ENCODE measurements at regions not wholly inside any gene's neighbourhood (a gene's known extent, or its start where the extent isn't known, plus 50 kb on each side); places are given as distances from the start of the nearest gene placed in this dataset.

DNA sequence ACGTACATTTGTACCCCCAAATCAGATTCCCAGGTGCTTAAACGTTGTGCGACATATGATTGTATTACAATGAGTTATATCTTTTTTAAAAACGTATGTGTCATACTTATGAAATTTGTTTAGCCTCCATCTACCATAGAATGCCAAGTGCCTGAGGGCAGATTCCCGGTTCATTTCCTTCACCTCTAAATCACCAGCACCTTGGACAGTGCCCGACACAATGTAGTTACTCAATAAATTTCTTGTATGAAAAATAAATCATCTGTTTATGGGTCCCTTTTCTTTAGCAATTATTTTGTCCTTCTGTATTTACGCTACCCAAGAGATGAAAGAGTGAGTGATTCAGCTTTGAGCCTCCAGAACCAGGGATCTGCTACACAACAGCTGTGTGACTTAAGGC lies 157.4 kb downstream of the TBX5 start:
- TF ChIP-seq, protein P1, sequence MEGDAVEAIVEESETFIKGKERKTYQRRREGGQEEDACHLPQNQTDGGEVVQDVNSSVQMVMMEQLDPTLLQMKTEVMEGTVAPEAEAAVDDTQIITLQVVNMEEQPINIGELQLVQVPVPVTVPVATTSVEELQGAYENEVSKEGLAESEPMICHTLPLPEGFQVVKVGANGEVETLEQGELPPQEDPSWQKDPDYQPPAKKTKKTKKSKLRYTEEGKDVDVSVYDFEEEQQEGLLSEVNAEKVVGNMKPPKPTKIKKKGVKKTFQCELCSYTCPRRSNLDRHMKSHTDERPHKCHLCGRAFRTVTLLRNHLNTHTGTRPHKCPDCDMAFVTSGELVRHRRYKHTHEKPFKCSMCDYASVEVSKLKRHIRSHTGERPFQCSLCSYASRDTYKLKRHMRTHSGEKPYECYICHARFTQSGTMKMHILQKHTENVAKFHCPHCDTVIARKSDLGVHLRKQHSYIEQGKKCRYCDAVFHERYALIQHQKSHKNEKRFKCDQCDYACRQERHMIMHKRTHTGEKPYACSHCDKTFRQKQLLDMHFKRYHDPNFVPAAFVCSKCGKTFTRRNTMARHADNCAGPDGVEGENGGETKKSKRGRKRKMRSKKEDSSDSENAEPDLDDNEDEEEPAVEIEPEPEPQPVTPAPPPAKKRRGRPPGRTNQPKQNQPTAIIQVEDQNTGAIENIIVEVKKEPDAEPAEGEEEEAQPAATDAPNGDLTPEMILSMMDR (IDR thresholded peaks at IDR 0.05): no peak
- no peak for TF ChIP-seq ZFX (IDR thresholded peaks at IDR 0.05; ENCODE audit: borderline replicate concordance)

Data from 22Rv1 (cell line).